SK-N-SH (cell line): ENCODE measurements at regions not wholly inside any gene's neighbourhood (a gene's known extent, or its start where the extent isn't known, plus 50 kb on each side); places are given as distances from the start of the nearest gene placed in this dataset.

Experiments used
- CTCF ChIA-PET: fragments of 300-600, 350-600 bp; formaldehyde crosslinking; extraction: SDS; loops from one replicate; lab custom pipeline; 2021; lab: Yijun Ruan, JAX
- POLR2A ChIA-PET: fragments of 350-600 bp; sonication (Branson Sonifier 250); formaldehyde crosslinking; extraction: SDS; loops from one replicate; lab custom pipeline; 2020; ENCODE audit warnings: antibody characterized with exemption, inconsistent platforms; lab: Yijun Ruan, JAX
- DNase-seq: peaks from one replicate; pipeline ENCODE4 v3.0.0; 2012
- H2AFZ ChIP-seq: fragments of 200-600 bp; sonication (generic); 2 replicates; pipeline ENCODE4 v1.8.1; 2016; ENCODE audit warnings: antibody characterized with exemption, mild to moderate bottlenecking, low read depth
- H3F3A ChIP-seq: fragments of 200-600 bp; sonication (generic); replicated peaks from 2 replicates; pipeline ENCODE3; 2016; ENCODE audit warnings: antibody characterized with exemption, mild to moderate bottlenecking; ENCODE audit not compliant: insufficient read depth
- H3K27ac ChIP-seq, 2 experiments: fragments of 200-500 bp in 1 of 2; fragments of 200-600 bp in 1 of 2; sonication (Bioruptor generic) in 1 of 2; sonication (generic), shearing (Covaris generic) in 1 of 2; 2 replicates each; pipeline versions ENCODE4 v1.5.1 to v1.6.1; 2014 to 2016; ENCODE audit warnings: low read depth in 2 of 2, inconsistent platforms in 1 of 2, low read length in 1 of 2, mild to moderate bottlenecking in 1 of 2, mixed read lengths in 1 of 2
- H3K27me3 ChIP-seq: fragments of 200-600 bp; sonication (generic), shearing (Covaris generic); 2 replicates; pipeline ENCODE4 v1.6.1; 2016; ENCODE audit warnings: mixed run types; ENCODE audit not compliant: insufficient read depth
- H3K36me3 ChIP-seq, 2 experiments: fragments of 200-500 bp in 1 of 2; fragments of 200-600 bp in 1 of 2; sonication (Bioruptor generic) in 1 of 2; sonication (generic) in 1 of 2; replicated peaks in 1 of 2; 2 replicates each; pipeline versions ENCODE3 to v1.5.1; 2014 to 2016; ENCODE audit warnings: low read length in 1 of 2, mild to moderate bottlenecking in 1 of 2; ENCODE audit not compliant: insufficient read depth in 2 of 2, control insufficient read depth in 1 of 2
- H3K4me1 ChIP-seq, 2 experiments: fragments of 200-500 bp in 1 of 2; fragments of 200-600 bp in 1 of 2; sonication (Bioruptor generic) in 1 of 2; sonication (generic), shearing (Covaris generic) in 1 of 2; 2 replicates each; pipeline versions ENCODE4 v1.5.1 to v1.6.1; 2014 to 2016; ENCODE audit warnings: low read depth in 1 of 2, low read length in 1 of 2, mixed run types in 1 of 2; ENCODE audit not compliant: insufficient read depth in 2 of 2, control insufficient read depth in 1 of 2
- H3K4me2 ChIP-seq: fragments of 200-600 bp; sonication (generic), shearing (Covaris generic); 2 replicates; pipeline ENCODE4 v1.6.1; 2017; ENCODE audit warnings: mixed run types
- H3K4me3 ChIP-seq, 2 experiments: fragments of 200-500 bp in 1 of 2; fragments of 200-600 bp in 1 of 2; sonication (Bioruptor generic) in 1 of 2; sonication (generic), shearing (Covaris generic) in 1 of 2; 2 replicates each; pipeline versions ENCODE4 v1.5.1 to v1.8.1; 2014 to 2016; ENCODE audit warnings: low read depth in 2 of 2, inconsistent platforms in 1 of 2, low read length in 1 of 2, mild to moderate bottlenecking in 1 of 2, mixed read lengths in 1 of 2, moderate library complexity in 1 of 2
- H3K79me2 ChIP-seq: fragments of 200-600 bp; sonication (generic); 2 replicates; pipeline ENCODE4 v1.8.1; 2017; ENCODE audit warnings: mild to moderate bottlenecking; ENCODE audit not compliant: insufficient read depth
- H3K9ac ChIP-seq: fragments of 200-600 bp; sonication (generic); 2 replicates; pipeline ENCODE4 v1.6.1; 2017; ENCODE audit warnings: mixed run types
- H3K9me2 ChIP-seq: fragments of 200-600 bp; sonication (generic); 2 replicates; pipeline ENCODE4 v1.6.1; 2017; ENCODE audit warnings: mixed run types
- H3K9me3 ChIP-seq: fragments of 200-600 bp; sonication (generic); 2 replicates; pipeline ENCODE4 v1.6.1; 2017; ENCODE audit warnings: mixed run types, mild to moderate bottlenecking, moderate library complexity
- H4K20me1 ChIP-seq: fragments of 200-600 bp; sonication (generic); 2 replicates; pipeline ENCODE4 v1.6.1; 2017; ENCODE audit warnings: mild to moderate bottlenecking, mixed run types; ENCODE audit not compliant: insufficient read depth
- CHD2 ChIP-seq: fragments of 150-350 bp; IDR thresholded peaks from 2 replicates; pipeline ENCODE4 v1.6.1; 2018; ENCODE audit warnings: low read length; ENCODE audit not compliant: partially characterized antibody
- EP300 ChIP-seq, 2 experiments: IDR thresholded peaks; 2 replicates each; pipeline versions ENCODE4 v1.4.0 to v1.6.1; 2012; ENCODE audit warnings: borderline replicate concordance in 1 of 2, low read depth in 1 of 2, low read length in 1 of 2
- EZH2phosphoT487 ChIP-seq: fragments of 200-600 bp; sonication (generic); IDR thresholded peaks from 2 replicates; pipeline ENCODE4 v1.6.1; 2017; ENCODE audit warnings: low read depth, mixed run types, mild to moderate bottlenecking, antibody characterized with exemption, moderate library complexity, borderline replicate concordance
- FOSL2 ChIP-seq: IDR thresholded peaks from 2 replicates; pipeline ENCODE4 v1.4.0; 2012; ENCODE audit warnings: low read depth, mild to moderate bottlenecking, moderate library complexity, borderline replicate concordance
- GABPA ChIP-seq: IDR thresholded peaks from 2 replicates; pipeline ENCODE4 v1.4.0; 2012; ENCODE audit warnings: low read depth, mild to moderate bottlenecking
- GATA2 ChIP-seq: sonication (generic); formaldehyde crosslinking; IDR thresholded peaks from 2 replicates; pipeline ENCODE4 v1.5.0; 2020; ENCODE audit warnings: mild to moderate bottlenecking, missing genetic modification reagents
- IRF3 ChIP-seq: fragments of 150-350 bp; IDR thresholded peaks from 2 replicates; pipeline ENCODE4 v1.6.1; 2016; ENCODE audit warnings: mild to moderate bottlenecking, low read depth, low read length
- JUND ChIP-seq: IDR thresholded peaks from 2 replicates; pipeline ENCODE4 v1.4.0; 2012
- MXI1 ChIP-seq: IDR thresholded peaks from 2 replicates; pipeline ENCODE4 v1.6.1; 2012; ENCODE audit warnings: mild to moderate bottlenecking, low read depth, low read length, improper control_type of control experiment
- NRF1 ChIP-seq: IDR thresholded peaks from 2 replicates; pipeline ENCODE4 v1.6.1; 2012; ENCODE audit warnings: low read depth, mild to moderate bottlenecking, low read length
- RAD21 ChIP-seq: IDR thresholded peaks from 2 replicates; pipeline ENCODE4 v1.6.1; 2012; ENCODE audit warnings: mild to moderate bottlenecking, low read length
- RCOR1 ChIP-seq: fragments of 150-350 bp; IDR thresholded peaks from 2 replicates; pipeline ENCODE4 v1.6.1; 2017; ENCODE audit warnings: antibody characterized with exemption, low read length
- REST ChIP-seq: IDR thresholded peaks from 2 replicates; pipeline ENCODE4 v1.6.1; 2012; ENCODE audit warnings: mild to moderate bottlenecking, low read depth, low read length, moderate library complexity
- RXRA ChIP-seq: IDR thresholded peaks from 2 replicates; pipeline ENCODE4 v1.4.0; 2012; ENCODE audit warnings: low read depth, mild to moderate bottlenecking, borderline replicate concordance
- SMC3 ChIP-seq: IDR thresholded peaks from 2 replicates; pipeline ENCODE4 v1.6.1; 2012; ENCODE audit warnings: low read depth, low read length, improper control_type of control experiment
- TAF1 ChIP-seq: IDR thresholded peaks from 2 replicates; pipeline ENCODE4 v1.6.1; 2012; ENCODE audit warnings: low read depth, mild to moderate bottlenecking, low read length, moderate library complexity, borderline replicate concordance
- TCF12 ChIP-seq: IDR thresholded peaks from 2 replicates; pipeline ENCODE4 v1.4.0; 2012
- WGBS: methylation state at CpG from one replicate; pipeline ENCODE4 v1.1.6; 2017; ENCODE audit warnings: low lambda C conversion rate; 5-methylcytosine and 5-hydroxymethylcytosine counted together
- TF ChIP-seq, protein P1 (sequence below): IDR thresholded peaks from 2 replicates; pipeline ENCODE4; 2012
- TF ChIP-seq, protein P2 (sequence below): IDR thresholded peaks from 2 replicates; pipeline ENCODE4 v1.4.0; 2012; ENCODE audit warnings: low read depth, borderline replicate concordance
- TF ChIP-seq, protein P3 (sequence below): IDR thresholded peaks from 2 replicates; pipeline ENCODE4 v1.4.0; 2012; ENCODE audit warnings: low read depth

DNA sequence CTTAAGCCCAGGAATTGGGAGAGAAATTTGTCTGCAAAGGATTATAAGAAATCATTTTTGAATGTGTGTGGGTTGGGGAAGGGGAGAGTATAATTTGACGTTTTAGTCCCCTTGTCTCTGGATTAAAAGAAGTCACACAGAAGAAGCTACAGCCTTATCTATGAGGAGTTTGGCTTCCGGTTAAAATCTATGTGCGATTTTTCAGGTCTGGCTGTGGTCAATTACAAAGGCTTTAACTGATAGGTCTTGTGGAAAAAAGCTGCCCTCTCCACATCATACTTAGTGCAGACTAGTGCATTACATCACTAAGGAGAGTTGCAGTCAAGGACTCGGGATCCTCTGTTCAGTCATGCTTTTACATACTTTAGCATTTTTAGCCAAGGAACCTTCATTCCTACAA lies 80.3 kb upstream of the HTR1B start:
- H3K4me1 ChIP-seq = no peaks in the 10 kb centered on the region
- H3K9me2 ChIP-seq = no peaks in the 10 kb centered on the region
- no peak overlapping the region for H3K27ac ChIP-seq
- H2AFZ ChIP-seq = no peak overlapping the region
- WGBS = 10% methylated on average over 4 of the region's 4 CpGs
- H3F3A ChIP-seq = no peaks in the 10 kb centered on the region
- TF ChIP-seq MXI1 = no peak
- TF ChIP-seq EZH2phosphoT487 = no peak
- TF ChIP-seq CHD2 = no peak
- no peak for TF ChIP-seq REST
- TF ChIP-seq GABPA = no peak
- TF ChIP-seq RXRA = no peak
- TF ChIP-seq TAF1 = no peak
- no peak for TF ChIP-seq JUND
- TF ChIP-seq, protein P1, sequence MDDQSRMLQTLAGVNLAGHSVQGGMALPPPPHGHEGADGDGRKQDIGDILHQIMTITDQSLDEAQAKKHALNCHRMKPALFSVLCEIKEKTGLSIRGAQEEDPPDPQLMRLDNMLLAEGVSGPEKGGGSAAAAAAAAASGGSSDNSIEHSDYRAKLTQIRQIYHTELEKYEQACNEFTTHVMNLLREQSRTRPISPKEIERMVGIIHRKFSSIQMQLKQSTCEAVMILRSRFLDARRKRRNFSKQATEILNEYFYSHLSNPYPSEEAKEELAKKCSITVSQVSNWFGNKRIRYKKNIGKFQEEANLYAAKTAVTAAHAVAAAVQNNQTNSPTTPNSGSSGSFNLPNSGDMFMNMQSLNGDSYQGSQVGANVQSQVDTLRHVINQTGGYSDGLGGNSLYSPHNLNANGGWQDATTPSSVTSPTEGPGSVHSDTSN = no peak
- TF ChIP-seq EP300 (IDR thresholded peaks at IDR 0.05; ENCODE audit: borderline replicate concordance in 1 of 2, low read depth in 1 of 2, low read length in 1 of 2) = no peak
- no peak for TF ChIP-seq RAD21
- TF ChIP-seq, all 33 proteins: peak for 0
- H3K27me3 ChIP-seq = no peaks in the 10 kb centered on the region
- H3K36me3 ChIP-seq = no peaks in the 10 kb centered on the region
- no peak for DNase-seq
- ChIA-PET CTCF (no interaction called here), POLR2A (no interaction called here)
- no peak overlapping the region for H3K4me3 ChIP-seq
- H3K4me2 ChIP-seq = no peak overlapping the region
- no peaks in the 10 kb centered on the region for H3K9me3 ChIP-seq
- no peaks in the 10 kb centered on the region for H3K79me2 ChIP-seq
- no peak overlapping the region for H3K9ac ChIP-seq
- no peaks in the 10 kb centered on the region for H4K20me1 ChIP-seq

- POLR2A ChIA-PET = no interaction called here
- CTCF ChIA-PET = no interaction called here
- Histone ChIP-seq H3K36me3 (no peaks in the 10 kb centered on the region), H2AFZ (no peak overlapping the region), H3K27ac (no peak overlapping the region), H3K9me2 (no peaks in the 10 kb centered on the region), H3K9ac (no peak overlapping the region), H3K9me3 (no peaks in the 10 kb centered on the region), H3K27me3 (no peaks in the 10 kb centered on the region), H4K20me1 (no peaks in the 10 kb centered on the region), H3K4me1 (no peaks in the 10 kb centered on the region), H3K4me2 (no peak overlapping the region), H3F3A (no peaks in the 10 kb centered on the region), H3K4me3 (no peak overlapping the region), H3K79me2 (no peaks in the 10 kb centered on the region)
- DNase-seq = no peak
- TF ChIP-seq, protein P2, sequence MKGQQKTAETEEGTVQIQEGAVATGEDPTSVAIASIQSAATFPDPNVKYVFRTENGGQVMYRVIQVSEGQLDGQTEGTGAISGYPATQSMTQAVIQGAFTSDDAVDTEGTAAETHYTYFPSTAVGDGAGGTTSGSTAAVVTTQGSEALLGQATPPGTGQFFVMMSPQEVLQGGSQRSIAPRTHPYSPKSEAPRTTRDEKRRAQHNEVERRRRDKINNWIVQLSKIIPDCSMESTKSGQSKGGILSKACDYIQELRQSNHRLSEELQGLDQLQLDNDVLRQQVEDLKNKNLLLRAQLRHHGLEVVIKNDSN = no peak
- TF ChIP-seq MXI1 (no peak), FOSL2 (no peak), RCOR1 (no peak), SMC3 (no peak), RAD21 (no peak), EZH2phosphoT487 (no peak), TAF1 (no peak), EP300 (IDR thresholded peaks at IDR 0.05; ENCODE audit: borderline replicate concordance in 1 of 2, low read depth in 1 of 2, low read length in 1 of 2) (no peak), GATA2 (no peak), NRF1 (no peak), TCF12 (no peak), IRF3 (no peak)
- TF ChIP-seq, protein P3, sequence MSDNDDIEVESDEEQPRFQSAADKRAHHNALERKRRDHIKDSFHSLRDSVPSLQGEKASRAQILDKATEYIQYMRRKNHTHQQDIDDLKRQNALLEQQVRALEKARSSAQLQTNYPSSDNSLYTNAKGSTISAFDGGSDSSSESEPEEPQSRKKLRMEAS = no peak
- WGBS = 0% methylated on average over 3 of the region's 3 CpGs
Observed at GRCh38 chr6:77548190-77548589, 84.9 kb upstream of the HTR1B start.
